WTC11 (cell line): ENCODE measurements at regions not wholly inside any gene's neighbourhood (a gene's known extent, or its start where the extent isn't known, plus 50 kb on each side); places are given as distances from the start of the nearest gene placed in this dataset.

ENCODE experiments used
- ARID4B ChIP-seq: sonication (generic); formaldehyde crosslinking; IDR thresholded peaks from 2 replicates; pipeline ENCODE4 v1.8.0; 2023; ENCODE audit warnings: missing genetic modification reagents, mild to moderate bottlenecking, borderline replicate concordance
- MXD4 ChIP-seq: fragments of 250-450 bp; sonication (Bioruptor Pico); IDR thresholded peaks from 2 replicates; pipeline ENCODE4 v1.8.0; 2021; ENCODE audit warnings: mild to moderate bottlenecking, moderate library complexity, borderline replicate concordance
- NFYB ChIP-seq: sonication (generic); formaldehyde crosslinking; conservative IDR thresholded peaks from 2 replicates; pipeline ENCODE4 v1.8.0; 2022; ENCODE audit warnings: low read depth, missing genetic modification reagents
- TEAD4 ChIP-seq: sonication (generic); formaldehyde crosslinking; IDR thresholded peaks from 2 replicates; pipeline ENCODE4 v1.8.0; 2022; ENCODE audit warnings: mild to moderate bottlenecking, missing genetic modification reagents
- ZNF532 ChIP-seq: fragments of 250-450 bp; sonication (Bioruptor Pico); IDR thresholded peaks from 2 replicates; pipeline ENCODE4 v1.9.0; 2021; ENCODE audit warnings: mild to moderate bottlenecking, borderline replicate concordance
- TF ChIP-seq, protein P1 (sequence below): fragments of 200-600 bp; IDR thresholded peaks from 2 replicates; pipeline ENCODE4 v1.8.0; 2022; ENCODE audit warnings: antibody characterized with exemption
- TF ChIP-seq, protein P2 (sequence below): sonication (generic); formaldehyde crosslinking; IDR thresholded peaks from 2 replicates; pipeline ENCODE4 v1.8.1; 2022; ENCODE audit warnings: low read depth, missing genetic modification reagents, borderline replicate concordance
- TF ChIP-seq, protein P3 (sequence below): sonication (generic); formaldehyde crosslinking; IDR thresholded peaks from 2 replicates; pipeline ENCODE4 v1.8.1; 2022; ENCODE audit warnings: low read depth, mild to moderate bottlenecking, moderate library complexity, missing genetic modification reagents, borderline replicate concordance
- TF ChIP-seq, protein P4 (sequence below): sonication (generic); formaldehyde crosslinking; IDR thresholded peaks from 2 replicates; pipeline ENCODE4 v1.8.0; 2022; ENCODE audit warnings: mild to moderate bottlenecking, missing genetic modification reagents

GRCh38 chr14:65879248-65880009, 466.9 kb downstream of the FUT8 start:
- TF ChIP-seq TEAD4 (CRISPR knock-in tag) (no peak), ZNF532 (no peak), ARID4B (CRISPR knock-in tag) (no peak), MXD4 (no peak), NFYB (CRISPR knock-in tag) (no peak)
- TF ChIP-seq, protein P1, sequence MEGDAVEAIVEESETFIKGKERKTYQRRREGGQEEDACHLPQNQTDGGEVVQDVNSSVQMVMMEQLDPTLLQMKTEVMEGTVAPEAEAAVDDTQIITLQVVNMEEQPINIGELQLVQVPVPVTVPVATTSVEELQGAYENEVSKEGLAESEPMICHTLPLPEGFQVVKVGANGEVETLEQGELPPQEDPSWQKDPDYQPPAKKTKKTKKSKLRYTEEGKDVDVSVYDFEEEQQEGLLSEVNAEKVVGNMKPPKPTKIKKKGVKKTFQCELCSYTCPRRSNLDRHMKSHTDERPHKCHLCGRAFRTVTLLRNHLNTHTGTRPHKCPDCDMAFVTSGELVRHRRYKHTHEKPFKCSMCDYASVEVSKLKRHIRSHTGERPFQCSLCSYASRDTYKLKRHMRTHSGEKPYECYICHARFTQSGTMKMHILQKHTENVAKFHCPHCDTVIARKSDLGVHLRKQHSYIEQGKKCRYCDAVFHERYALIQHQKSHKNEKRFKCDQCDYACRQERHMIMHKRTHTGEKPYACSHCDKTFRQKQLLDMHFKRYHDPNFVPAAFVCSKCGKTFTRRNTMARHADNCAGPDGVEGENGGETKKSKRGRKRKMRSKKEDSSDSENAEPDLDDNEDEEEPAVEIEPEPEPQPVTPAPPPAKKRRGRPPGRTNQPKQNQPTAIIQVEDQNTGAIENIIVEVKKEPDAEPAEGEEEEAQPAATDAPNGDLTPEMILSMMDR = no peak
- TF ChIP-seq, protein P2, sequence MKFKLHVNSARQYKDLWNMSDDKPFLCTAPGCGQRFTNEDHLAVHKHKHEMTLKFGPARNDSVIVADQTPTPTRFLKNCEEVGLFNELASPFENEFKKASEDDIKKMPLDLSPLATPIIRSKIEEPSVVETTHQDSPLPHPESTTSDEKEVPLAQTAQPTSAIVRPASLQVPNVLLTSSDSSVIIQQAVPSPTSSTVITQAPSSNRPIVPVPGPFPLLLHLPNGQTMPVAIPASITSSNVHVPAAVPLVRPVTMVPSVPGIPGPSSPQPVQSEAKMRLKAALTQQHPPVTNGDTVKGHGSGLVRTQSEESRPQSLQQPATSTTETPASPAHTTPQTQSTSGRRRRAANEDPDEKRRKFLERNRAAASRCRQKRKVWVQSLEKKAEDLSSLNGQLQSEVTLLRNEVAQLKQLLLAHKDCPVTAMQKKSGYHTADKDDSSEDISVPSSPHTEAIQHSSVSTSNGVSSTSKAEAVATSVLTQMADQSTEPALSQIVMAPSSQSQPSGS (CRISPR knock-in tag) = no peak
- TF ChIP-seq, protein P3, sequence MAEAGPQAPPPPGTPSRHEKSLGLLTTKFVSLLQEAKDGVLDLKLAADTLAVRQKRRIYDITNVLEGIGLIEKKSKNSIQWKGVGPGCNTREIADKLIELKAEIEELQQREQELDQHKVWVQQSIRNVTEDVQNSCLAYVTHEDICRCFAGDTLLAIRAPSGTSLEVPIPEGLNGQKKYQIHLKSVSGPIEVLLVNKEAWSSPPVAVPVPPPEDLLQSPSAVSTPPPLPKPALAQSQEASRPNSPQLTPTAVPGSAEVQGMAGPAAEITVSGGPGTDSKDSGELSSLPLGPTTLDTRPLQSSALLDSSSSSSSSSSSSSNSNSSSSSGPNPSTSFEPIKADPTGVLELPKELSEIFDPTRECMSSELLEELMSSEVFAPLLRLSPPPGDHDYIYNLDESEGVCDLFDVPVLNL (CRISPR knock-in tag) = no peak
- TF ChIP-seq, protein P4, sequence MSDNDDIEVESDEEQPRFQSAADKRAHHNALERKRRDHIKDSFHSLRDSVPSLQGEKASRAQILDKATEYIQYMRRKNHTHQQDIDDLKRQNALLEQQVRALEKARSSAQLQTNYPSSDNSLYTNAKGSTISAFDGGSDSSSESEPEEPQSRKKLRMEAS (CRISPR knock-in tag) = no peak
